B cell (primary cell): ENCODE measurements at regions not wholly inside any gene's neighbourhood (a gene's known extent, or its start where the extent isn't known, plus 50 kb on each side); places are given as distances from the start of the nearest gene placed in this dataset.

ENCODE experiments used
- EZH2 ChIP-seq: IDR thresholded peaks from 2 replicates; pipeline ENCODE4 v1.6.1; 2012; ENCODE audit warnings: borderline replicate concordance, low read depth, mild to moderate bottlenecking, moderate library complexity, low read length; ENCODE audit not compliant: insufficient read depth, poor library complexity, severe bottlenecking
- TF ChIP-seq, protein P1 (sequence below): fragments of 200-600 bp; IDR thresholded peaks from one replicate; pipeline ENCODE4 v1.8.0; 2022; ENCODE audit warnings: antibody characterized with exemption, mild to moderate bottlenecking

DNA sequence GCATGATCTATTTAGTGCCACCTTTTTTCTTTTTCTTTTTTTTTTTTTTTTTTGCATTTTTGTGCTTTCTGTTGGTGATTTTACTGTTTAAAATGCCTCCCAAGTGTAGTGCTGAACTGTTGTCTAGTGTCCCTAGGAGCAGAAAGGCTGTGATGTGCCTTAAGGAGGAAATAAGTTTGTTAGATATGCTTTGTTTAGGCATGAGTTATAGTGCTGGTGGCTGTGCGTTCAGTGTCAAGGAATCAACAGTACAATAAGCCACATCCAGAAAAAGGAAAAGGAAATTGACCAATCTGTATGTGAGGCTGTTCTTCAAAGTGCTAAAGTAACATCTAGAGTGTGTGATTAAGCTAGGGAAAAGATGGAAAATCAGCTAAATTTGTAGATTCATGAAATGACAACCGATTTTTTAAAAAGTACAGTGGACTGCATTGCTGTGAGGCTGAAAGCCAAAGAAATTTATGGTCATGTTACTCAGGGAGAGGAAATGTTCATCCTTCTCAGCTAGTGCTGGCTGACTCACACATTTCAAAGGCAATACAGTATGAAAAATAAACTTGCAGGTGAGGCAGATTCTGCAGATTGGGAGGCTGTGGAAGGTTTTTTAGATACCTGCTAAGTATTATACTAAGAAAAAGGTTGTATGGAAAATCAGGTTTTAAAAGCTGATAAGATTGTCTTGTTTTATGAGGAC, 122.7 kb upstream of the ADCY1 start:
- TF ChIP-seq, protein P1, sequence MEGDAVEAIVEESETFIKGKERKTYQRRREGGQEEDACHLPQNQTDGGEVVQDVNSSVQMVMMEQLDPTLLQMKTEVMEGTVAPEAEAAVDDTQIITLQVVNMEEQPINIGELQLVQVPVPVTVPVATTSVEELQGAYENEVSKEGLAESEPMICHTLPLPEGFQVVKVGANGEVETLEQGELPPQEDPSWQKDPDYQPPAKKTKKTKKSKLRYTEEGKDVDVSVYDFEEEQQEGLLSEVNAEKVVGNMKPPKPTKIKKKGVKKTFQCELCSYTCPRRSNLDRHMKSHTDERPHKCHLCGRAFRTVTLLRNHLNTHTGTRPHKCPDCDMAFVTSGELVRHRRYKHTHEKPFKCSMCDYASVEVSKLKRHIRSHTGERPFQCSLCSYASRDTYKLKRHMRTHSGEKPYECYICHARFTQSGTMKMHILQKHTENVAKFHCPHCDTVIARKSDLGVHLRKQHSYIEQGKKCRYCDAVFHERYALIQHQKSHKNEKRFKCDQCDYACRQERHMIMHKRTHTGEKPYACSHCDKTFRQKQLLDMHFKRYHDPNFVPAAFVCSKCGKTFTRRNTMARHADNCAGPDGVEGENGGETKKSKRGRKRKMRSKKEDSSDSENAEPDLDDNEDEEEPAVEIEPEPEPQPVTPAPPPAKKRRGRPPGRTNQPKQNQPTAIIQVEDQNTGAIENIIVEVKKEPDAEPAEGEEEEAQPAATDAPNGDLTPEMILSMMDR: no peak
- no peak for TF ChIP-seq EZH2
